Right cardiac atrium (tissue), 5 donors: ENCODE measurements at regions not wholly inside any gene's neighbourhood (a gene's known extent, or its start where the extent isn't known, plus 50 kb on each side); places are given as distances from the start of the nearest gene placed in this dataset.
A peak's percentile ranks its signal among the peaks of the same experiment; 100 is the strongest.
"Not testable (repeated sequence)": the region's sequence is repeated elsewhere in the genome, so short reads cannot be mapped to it uniquely, and the experiment has no call there.

Experiments
- ATAC-seq, 2 donors: fragments of 200-7000 bp; cut with Tn5 transposase; one replicate each; pipeline versions ENCODE4 v1.8.0 to v1.9.1; 2020; ENCODE audit warnings: moderate library complexity in 2 of 2, mild to moderate bottlenecking in 1 of 2
- DNase-seq, 3 donors: peaks; one replicate each; pipeline ENCODE4 v3.0.0-alpha.2; 2020
- H3K27ac ChIP-seq: one replicate; pipeline ENCODE4 v1.5.1; 2013; ENCODE audit warnings: mild to moderate bottlenecking, low read length, control low read depth, moderate library complexity
- H3K27me3 ChIP-seq: one replicate; pipeline ENCODE4 v1.6.1; 2013; ENCODE audit not compliant: control insufficient read depth, insufficient read depth
- H3K4me1 ChIP-seq: one replicate; pipeline ENCODE4 v1.6.1; 2013; ENCODE audit warnings: low read length; ENCODE audit not compliant: control insufficient read depth, insufficient read depth
- H3K4me3 ChIP-seq: one replicate; pipeline ENCODE4 v1.5.1; 2013; ENCODE audit warnings: low read length, control low read depth
- H3K9me3 ChIP-seq: one replicate; pipeline ENCODE4 v1.6.1; 2013; ENCODE audit warnings: low read length; ENCODE audit not compliant: control insufficient read depth
- WGBS: extraction: QIAGEN DNeasy Blood & Tissue Kit; methylation state at CpG from one replicate; pipeline ENCODE4 v1.1.7; 2013; 5-methylcytosine and 5-hydroxymethylcytosine counted together
- intact Hi-C, 4 donors: fragments of 100-400 bp; cut with DNase I; formaldehyde crosslinking; loops; one replicate each; pipeline versions ENCODE4 v1.11.0 to v1.14.0; 2022 to 2023
- donor health status: healthy with polysubstance abuse.
- donor health status: DM: no; HTN: yes; CAD: no.
- donor health status: DM: no; HTN: no; CAD: no.
- donor health status: DM: no; HTN: yes; CAD: no; lungs with severe emphysema.
- donor health status: DM: yes; HTN: yes; CAD: no.

DNA sequence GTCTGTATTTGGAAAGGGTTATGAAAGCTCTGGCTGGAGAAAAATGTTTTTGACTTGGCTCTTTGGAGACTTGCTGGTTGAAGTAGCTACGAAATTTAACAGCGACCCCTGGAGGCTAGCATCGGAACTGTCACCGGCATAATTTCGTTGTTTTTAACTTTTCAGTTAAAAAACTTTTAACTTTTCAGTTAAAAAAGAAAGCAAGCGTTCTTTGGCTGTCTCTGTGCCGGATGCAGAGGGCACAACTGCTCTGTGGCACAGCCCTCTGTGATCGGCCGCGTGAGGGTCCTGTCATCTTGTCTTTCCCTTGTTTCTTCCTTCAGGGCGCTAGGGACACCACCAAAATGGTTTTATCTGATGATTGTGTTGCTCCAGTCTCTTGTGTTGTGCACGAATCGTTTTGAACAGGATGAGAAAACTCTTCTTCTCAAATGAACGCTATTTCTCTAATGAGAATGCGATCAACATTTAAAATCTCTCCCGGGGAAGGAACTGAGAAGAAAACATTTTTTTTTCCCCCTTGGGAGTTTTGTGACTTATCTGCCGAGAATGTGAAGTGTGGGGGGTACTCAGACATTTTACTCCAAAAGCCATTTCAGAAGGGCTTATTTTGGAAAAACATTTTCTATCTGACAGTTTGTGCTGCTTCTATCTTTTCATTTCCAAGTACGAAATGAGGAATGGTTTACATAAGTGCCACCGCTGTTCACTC, 57.1 kb downstream of the ADCYAP1 start:
- ATAC-seq (no peak), DNase-seq (peak in 1 of 3 donors; percentile 55)
- H3K27ac ChIP-seq: no peak overlapping the region

DNA sequence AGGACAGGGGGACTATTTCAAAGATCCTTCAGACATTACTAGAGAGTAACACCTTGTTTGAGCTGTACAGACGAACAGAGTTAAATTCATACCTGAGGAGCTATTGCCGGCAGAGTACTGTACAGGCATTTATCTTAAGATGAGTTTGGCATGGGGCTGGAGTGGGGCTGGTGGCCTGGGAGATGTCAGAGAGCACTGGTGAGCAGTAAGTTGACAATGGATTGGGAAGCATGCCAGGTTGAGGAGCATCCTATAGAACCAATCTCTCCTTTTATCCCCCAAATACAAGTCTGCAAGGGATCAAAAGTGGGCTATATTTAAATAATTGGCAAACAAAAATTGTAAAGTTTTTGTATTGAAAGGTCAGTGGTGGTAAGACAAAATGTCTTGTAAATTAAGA, 58.6 kb downstream of the ADCYAP1 start:
- H3K27ac ChIP-seq: no peak overlapping the region
- H3K4me3 ChIP-seq: no peak overlapping the region
- intact Hi-C loops: loop anchor here in 1 of 4 donors (5.0 kb wide), 1 partner anchor 101 kb away; no protein-coding TSS in a partner anchor
- no peak for DNase-seq
- no peak for ATAC-seq
- no peaks in the 10 kb centered on the region for H3K4me1 ChIP-seq
- no peaks in the 10 kb centered on the region for H3K27me3 ChIP-seq
- no peaks in the 10 kb centered on the region for H3K9me3 ChIP-seq
- WGBS: 78% methylated on average over 2 of the region's 2 CpGs

More for the DNA sequence above, 57.1 kb downstream of the ADCYAP1 start:
- Histone ChIP-seq H3K4me1 (no peaks in the 10 kb centered on the region), H3K27me3 (no peaks in the 10 kb centered on the region), H3K9me3 (no peaks in the 10 kb centered on the region), H3K4me3 (peak overlapping the region; percentile 66)
- intact Hi-C loops: loop anchor here in 1 of 4 donors (5.0 kb wide), 1 partner anchor 99 kb away; no protein-coding TSS in a partner anchor
- 10% methylated on average over 19 of the region's 19 CpGs for WGBS

GRCh38 chr18:965921-966758, 61.5 kb downstream of the ADCYAP1 start:
- Histone ChIP-seq H3K27me3 (no peaks in the 10 kb centered on the region), H3K4me1 (no peaks in the 10 kb centered on the region), H3K4me3 (no peak overlapping the region), H3K9me3 (no peaks in the 10 kb centered on the region), H3K27ac (no peak overlapping the region)
- no peak for DNase-seq
- intact Hi-C loops: no loop called here
- 80% methylated on average over 11 of the region's 11 CpGs for WGBS
- ATAC-seq: no peak

DNA sequence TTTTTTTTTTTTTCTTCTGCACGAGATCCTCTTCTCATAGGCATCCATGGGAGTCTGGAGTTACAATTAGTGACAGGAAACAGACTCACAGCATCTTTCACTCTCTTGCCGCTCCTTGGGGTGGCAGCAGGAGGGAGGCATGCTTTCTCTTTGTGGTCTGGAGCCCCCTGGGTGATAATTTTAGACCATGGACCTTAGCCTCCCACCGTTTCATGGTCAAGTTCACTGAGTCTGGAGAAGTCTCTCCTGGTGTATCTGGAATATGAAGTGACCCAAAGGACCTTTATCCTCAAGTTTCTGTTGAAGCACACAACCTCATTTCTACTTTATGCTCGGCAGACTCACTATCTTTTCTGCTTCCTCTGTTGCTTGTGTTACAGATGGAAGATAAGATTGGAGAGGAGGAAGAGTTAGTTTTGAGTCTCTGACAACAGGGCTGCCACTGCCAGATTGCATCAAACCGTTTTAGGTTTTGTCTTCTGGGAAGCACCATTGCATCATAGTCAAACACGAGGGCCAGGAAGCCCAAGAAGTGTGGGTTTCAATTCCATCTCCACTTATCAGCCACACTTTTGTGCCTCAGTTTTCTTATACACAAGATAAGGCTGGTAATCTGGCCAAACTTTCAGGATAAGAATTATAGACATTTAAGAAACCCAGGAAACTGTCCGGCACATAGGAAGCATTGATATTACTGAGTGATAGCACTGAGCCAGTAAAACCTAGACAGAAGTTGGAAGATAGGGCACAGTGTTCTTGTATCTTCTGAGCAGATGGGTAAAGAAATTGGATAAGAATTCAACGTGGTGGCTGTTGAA, 62.3 kb downstream of the ADCYAP1 start:
- intact Hi-C loops: no loop called here
- Histone ChIP-seq H3K27me3 (no peaks in the 10 kb centered on the region), H3K4me1 (no peaks in the 10 kb centered on the region), H3K9me3 (no peaks in the 10 kb centered on the region), H3K4me3 (no peak overlapping the region), H3K27ac (no peak overlapping the region)
- 46% methylated on average over 8 of the region's 8 CpGs for WGBS
- ATAC-seq (no peak), DNase-seq (no peak)

- H3K9me3 ChIP-seq, H3K27me3 ChIP-seq, intact Hi-C loops, H3K4me3 ChIP-seq, ATAC-seq, H3K4me1 ChIP-seq, DNase-seq, H3K27ac ChIP-seq: not testable (repeated sequence)
- WGBS: 81% methylated on average over 1 of the region's 1 CpG
Observed at GRCh38 chr18:968910-969309, 64.2 kb downstream of the ADCYAP1 start.

DNA sequence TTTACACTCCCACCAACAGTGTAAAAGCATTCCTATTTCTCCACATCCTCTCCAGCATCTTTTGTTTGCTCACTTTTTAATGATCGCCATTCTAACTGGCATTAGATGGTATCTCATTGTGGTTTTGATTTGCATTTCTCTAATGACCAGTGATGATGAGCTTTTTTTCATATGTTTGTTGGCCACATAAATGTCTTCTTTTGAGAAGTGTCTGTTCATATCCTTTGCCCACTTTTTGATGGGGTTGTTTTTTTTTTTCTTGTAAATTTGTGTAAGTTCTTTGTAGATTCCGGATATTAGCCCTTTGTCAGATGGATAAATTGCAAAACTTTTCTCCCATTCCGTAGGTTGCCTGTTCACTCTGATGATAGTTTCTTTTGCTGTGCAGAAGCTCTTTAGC, 64.6 kb downstream of the ADCYAP1 start:
- H3K4me1 ChIP-seq, DNase-seq, intact Hi-C loops, H3K4me3 ChIP-seq, H3K27me3 ChIP-seq, H3K9me3 ChIP-seq, H3K27ac ChIP-seq, ATAC-seq: not testable (repeated sequence)
- 76% methylated on average over 3 of the region's 3 CpGs for WGBS

GRCh38 chr18:974606-975005, 69.9 kb downstream of the ADCYAP1 start:
- 94% methylated on average over 6 of the region's 6 CpGs for WGBS
- DNase-seq, H3K4me1 ChIP-seq, intact Hi-C loops, H3K27me3 ChIP-seq, H3K9me3 ChIP-seq, H3K4me3 ChIP-seq, H3K27ac ChIP-seq, ATAC-seq: not testable (repeated sequence)

- H3K4me3 ChIP-seq, ATAC-seq: not testable (repeated sequence)
- 78% methylated on average over 23 of the region's 37 CpGs for WGBS
Observed at GRCh38 chr18:976393-977128, 71.9 kb downstream of the ADCYAP1 start.

DNA sequence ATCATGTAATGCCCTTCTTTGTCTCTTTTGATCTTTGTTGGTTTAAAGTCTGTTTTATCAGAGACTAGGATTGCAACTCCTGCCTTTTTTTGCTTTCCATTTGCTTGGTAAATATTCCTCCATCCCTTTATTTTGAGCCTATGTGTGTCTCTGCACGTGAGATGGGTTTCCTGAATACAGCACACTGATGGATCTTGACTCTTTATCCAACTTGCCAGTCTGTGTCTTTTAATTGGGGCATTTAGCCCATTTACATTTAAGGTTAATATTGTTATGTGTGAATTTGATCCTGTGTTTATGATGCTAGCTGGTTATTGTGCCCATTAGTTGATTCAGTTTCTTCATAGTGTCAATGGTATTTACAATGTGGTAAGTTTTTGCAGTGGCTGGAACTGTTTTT, 72.7 kb downstream of the ADCYAP1 start:
- H3K4me3 ChIP-seq, H3K27me3 ChIP-seq, H3K27ac ChIP-seq, DNase-seq, ATAC-seq, H3K4me1 ChIP-seq, intact Hi-C loops, H3K9me3 ChIP-seq: not testable (repeated sequence)
- WGBS: 78% methylated on average over 1 of the region's 1 CpG

More at GRCh38 chr18:976393-977128, 71.9 kb downstream of the ADCYAP1 start:
- H3K9me3 ChIP-seq, H3K27ac ChIP-seq, H3K27me3 ChIP-seq, H3K4me1 ChIP-seq, intact Hi-C loops: not testable (repeated sequence)
- peak in 1 of 3 donors; percentile 27 for DNase-seq

- H3K27me3 ChIP-seq, H3K4me3 ChIP-seq, H3K27ac ChIP-seq, H3K4me1 ChIP-seq, intact Hi-C loops, DNase-seq, H3K9me3 ChIP-seq, ATAC-seq: not testable (repeated sequence)
- 78% methylated on average over 3 of the region's 3 CpGs for WGBS
Observed at GRCh38 chr18:977732-978131, 73.1 kb downstream of the ADCYAP1 start.
